ENCODE measurements at regions not wholly inside any gene's neighbourhood (a gene's known extent, or its start where the extent isn't known, plus 50 kb on each side); places are given as distances from the start of the nearest gene placed in this dataset.

GRCh38 chr6:44500074-44500473 is 112.6 kb downstream of the CDC5L start:
- in situ Hi-C loops (cut with HindIII; ENCODE audit: low sequenced_read_pairs) = no loop called here
- TF ChIP-seq CTCF (IDR thresholded peaks at IDR 0.05; ENCODE audit: low read depth, low read length, missing control alignments) = no peak
- no peak overlapping the region for H3K4me3 ChIP-seq (ENCODE audit: low read depth, low read length)
- DNase-seq (ENCODE audit: low read depth) = no peak

GRCh38 chr6:44503471-44503870 is 116.0 kb downstream of the CDC5L start:
- in situ Hi-C loops (cut with HindIII; ENCODE audit: low sequenced_read_pairs) = no loop called here
- no peak for DNase-seq (ENCODE audit: low read depth)
- TF ChIP-seq CTCF (IDR thresholded peaks at IDR 0.05; ENCODE audit: low read depth, low read length, missing control alignments) = no peak
- no peak overlapping the region for H3K4me3 ChIP-seq (ENCODE audit: low read depth, low read length)

GRCh38 chr6:44504301-44504791 is 116.8 kb downstream of the CDC5L start:
- H3K4me3 ChIP-seq (ENCODE audit: low read depth, low read length) = no peak overlapping the region
- in situ Hi-C loops (cut with HindIII; ENCODE audit: low sequenced_read_pairs) = no loop called here
- TF ChIP-seq CTCF (IDR thresholded peaks at IDR 0.05; ENCODE audit: low read depth, low read length, missing control alignments) = no peak
- DNase-seq (ENCODE audit: low read depth) = peak; percentile 86

- TF ChIP-seq CTCF (IDR thresholded peaks at IDR 0.05; ENCODE audit: low read depth, low read length, missing control alignments) = no peak
- no peak for DNase-seq (ENCODE audit: low read depth)
- in situ Hi-C loops (cut with HindIII; ENCODE audit: low sequenced_read_pairs) = no loop called here
Observed at GRCh38 chr6:44505751-44506150, 118.2 kb downstream of the CDC5L start.

GRCh38 chr6:44507014-44507413 is 119.5 kb downstream of the CDC5L start:
- in situ Hi-C loops (cut with HindIII; ENCODE audit: low sequenced_read_pairs) = no loop called here
- no peak for DNase-seq (ENCODE audit: low read depth)
- TF ChIP-seq CTCF (IDR thresholded peaks at IDR 0.05; ENCODE audit: low read depth, low read length, missing control alignments) = no peak

More at GRCh38 chr6:44505751-44506150, 118.2 kb downstream of the CDC5L start:
- H3K4me3 ChIP-seq (ENCODE audit: low read depth, low read length) = no peak overlapping the region

GRCh38 chr6:44508646-44509045 is 121.1 kb downstream of the CDC5L start:
- in situ Hi-C loops (cut with HindIII; ENCODE audit: low sequenced_read_pairs) = no loop called here
- DNase-seq (ENCODE audit: low read depth) = peak; percentile 91
- TF ChIP-seq CTCF (IDR thresholded peaks at IDR 0.05; ENCODE audit: low read depth, low read length, missing control alignments) = no peak
- H3K4me3 ChIP-seq (ENCODE audit: low read depth, low read length) = no peak overlapping the region

More at GRCh38 chr6:44507014-44507413, 119.5 kb downstream of the CDC5L start:
- no peak overlapping the region for H3K4me3 ChIP-seq (ENCODE audit: low read depth, low read length)

- in situ Hi-C loops (cut with HindIII; ENCODE audit: low sequenced_read_pairs) = no loop called here
- H3K4me3 ChIP-seq (ENCODE audit: low read depth, low read length) = no peak overlapping the region
- no peak for DNase-seq (ENCODE audit: low read depth)
- TF ChIP-seq CTCF (IDR thresholded peaks at IDR 0.05; ENCODE audit: low read depth, low read length, missing control alignments) = no peak
Observed at GRCh38 chr6:44511126-44511525, 123.6 kb downstream of the CDC5L start.
